DOHH2 (cell line): ENCODE measurements at regions not wholly inside any gene's neighbourhood (a gene's known extent, or its start where the extent isn't known, plus 50 kb on each side); places are given as distances from the start of the nearest gene placed in this dataset.

Source experiments
- H3F3A ChIP-seq: fragments of 200-600 bp; sonication (generic), shearing (Covaris generic); 2 replicates; pipeline ENCODE4 v1.6.0; 2016; ENCODE audit warnings: antibody characterized with exemption, mild to moderate bottlenecking; ENCODE audit not compliant: control insufficient read depth, insufficient read depth
- H3K27ac ChIP-seq: fragments of 200-600 bp; sonication (generic); 2 replicates; pipeline ENCODE4 v1.5.1; 2014; ENCODE audit warnings: low read depth, mild to moderate bottlenecking, low read length, moderate library complexity
- H3K27me3 ChIP-seq: fragments of 200-600 bp; sonication (generic); 2 replicates; pipeline ENCODE4 v1.6.1; 2014; ENCODE audit warnings: mild to moderate bottlenecking, low read length, mixed read lengths; ENCODE audit not compliant: control insufficient read depth
- H3K36me3 ChIP-seq: fragments of 200-600 bp; sonication (generic); 2 replicates; pipeline ENCODE4 v1.6.1; 2014; ENCODE audit warnings: mild to moderate bottlenecking, low read length, moderate library complexity, mixed read lengths; ENCODE audit not compliant: control insufficient read depth
- H3K4me1 ChIP-seq: fragments of 200-600 bp; sonication (generic); 2 replicates; pipeline ENCODE4 v1.6.1; 2014; ENCODE audit warnings: mild to moderate bottlenecking, low read length, mixed read lengths; ENCODE audit not compliant: control insufficient read depth
- H3K4me2 ChIP-seq: fragments of 200-600 bp; sonication (generic); 2 replicates; pipeline ENCODE4 v1.6.0; 2014; ENCODE audit warnings: mild to moderate bottlenecking, low read length, moderate library complexity
- H3K4me3 ChIP-seq: fragments of 200-600 bp; sonication (generic); 2 replicates; pipeline ENCODE4 v1.5.1; 2014; ENCODE audit warnings: mild to moderate bottlenecking, low read length, mixed read lengths
- H3K79me2 ChIP-seq: fragments of 200-600 bp; sonication (generic); 2 replicates; pipeline ENCODE4 v1.6.1; 2014; ENCODE audit warnings: mild to moderate bottlenecking, low read length, mixed read lengths; ENCODE audit not compliant: control insufficient read depth
- H3K9me2 ChIP-seq: fragments of 200-600 bp; sonication (generic); replicated peaks from 2 replicates; pipeline ENCODE4 v1.6.1; 2014; ENCODE audit warnings: mild to moderate bottlenecking, low read length, mixed read lengths; ENCODE audit not compliant: control insufficient read depth
- H3K9me3 ChIP-seq: fragments of 200-600 bp; sonication (generic); 2 replicates; pipeline ENCODE4 v1.6.1; 2014; ENCODE audit warnings: antibody characterized with exemption, low read length, mixed read lengths; ENCODE audit not compliant: control insufficient read depth, insufficient read depth
- H4K20me1 ChIP-seq: fragments of 200-600 bp; sonication (generic); 2 replicates; pipeline ENCODE4 v1.6.0; 2014; ENCODE audit warnings: low read depth, mild to moderate bottlenecking, antibody characterized with exemption, low read length, moderate library complexity; ENCODE audit not compliant: control insufficient read depth, insufficient read depth
- EZH2phosphoT487 ChIP-seq: fragments of 200-600 bp; sonication (generic); IDR thresholded peaks from 2 replicates; pipeline ENCODE4 v1.6.1; 2017; ENCODE audit warnings: borderline replicate concordance, mild to moderate bottlenecking, antibody characterized with exemption, low read length, moderate library complexity, mixed read lengths
- TF ChIP-seq, protein P1 (sequence below): fragments of 200-600 bp; sonication (generic); IDR thresholded peaks from one replicate; pipeline ENCODE4 v1.5.1; 2014; ENCODE audit warnings: antibody characterized with exemption, mild to moderate bottlenecking, low read depth, low read length; ENCODE audit not compliant: poor library complexity, severe bottlenecking

DNA sequence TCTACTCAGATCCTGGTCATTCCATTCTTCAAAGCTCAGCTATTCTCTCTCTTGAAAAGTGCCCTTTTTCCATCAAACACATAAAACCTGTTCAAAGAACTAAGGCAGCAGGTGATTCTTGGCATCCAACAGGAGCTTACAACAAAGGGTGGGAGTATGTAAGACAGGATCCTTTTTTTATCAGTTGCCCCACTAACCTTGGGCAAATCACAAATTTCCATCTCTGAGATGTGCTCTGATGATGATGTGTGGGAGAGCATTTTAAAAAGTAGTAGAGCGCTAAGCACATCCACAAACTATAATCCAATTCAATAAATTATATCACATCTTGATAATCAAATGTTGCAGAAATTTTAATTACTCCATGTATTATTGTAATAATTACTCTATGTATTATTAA lies 53.7 kb upstream of the FDX1 start:
- H3K4me3 ChIP-seq = no peak overlapping the region
- H4K20me1 ChIP-seq = no peaks in the 10 kb centered on the region
- H3K9me2 ChIP-seq = no peaks in the 10 kb centered on the region
- peaks cover 11% of the 10 kb centered on the region for H3K27me3 ChIP-seq
- H3F3A ChIP-seq = no peaks in the 10 kb centered on the region
- peaks cover 3% of the 10 kb centered on the region; the same call in 1 of the 2 replicates for H3K4me1 ChIP-seq
- H3K79me2 ChIP-seq = no peaks in the 10 kb centered on the region
- no peaks in the 10 kb centered on the region for H3K36me3 ChIP-seq
- no peak overlapping the region for H3K4me2 ChIP-seq
- TF ChIP-seq, protein P1, sequence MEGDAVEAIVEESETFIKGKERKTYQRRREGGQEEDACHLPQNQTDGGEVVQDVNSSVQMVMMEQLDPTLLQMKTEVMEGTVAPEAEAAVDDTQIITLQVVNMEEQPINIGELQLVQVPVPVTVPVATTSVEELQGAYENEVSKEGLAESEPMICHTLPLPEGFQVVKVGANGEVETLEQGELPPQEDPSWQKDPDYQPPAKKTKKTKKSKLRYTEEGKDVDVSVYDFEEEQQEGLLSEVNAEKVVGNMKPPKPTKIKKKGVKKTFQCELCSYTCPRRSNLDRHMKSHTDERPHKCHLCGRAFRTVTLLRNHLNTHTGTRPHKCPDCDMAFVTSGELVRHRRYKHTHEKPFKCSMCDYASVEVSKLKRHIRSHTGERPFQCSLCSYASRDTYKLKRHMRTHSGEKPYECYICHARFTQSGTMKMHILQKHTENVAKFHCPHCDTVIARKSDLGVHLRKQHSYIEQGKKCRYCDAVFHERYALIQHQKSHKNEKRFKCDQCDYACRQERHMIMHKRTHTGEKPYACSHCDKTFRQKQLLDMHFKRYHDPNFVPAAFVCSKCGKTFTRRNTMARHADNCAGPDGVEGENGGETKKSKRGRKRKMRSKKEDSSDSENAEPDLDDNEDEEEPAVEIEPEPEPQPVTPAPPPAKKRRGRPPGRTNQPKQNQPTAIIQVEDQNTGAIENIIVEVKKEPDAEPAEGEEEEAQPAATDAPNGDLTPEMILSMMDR = no peak
- no peak for TF ChIP-seq EZH2phosphoT487
- no peak overlapping the region for H3K27ac ChIP-seq
- H3K9me3 ChIP-seq = no peaks in the 10 kb centered on the region

DNA sequence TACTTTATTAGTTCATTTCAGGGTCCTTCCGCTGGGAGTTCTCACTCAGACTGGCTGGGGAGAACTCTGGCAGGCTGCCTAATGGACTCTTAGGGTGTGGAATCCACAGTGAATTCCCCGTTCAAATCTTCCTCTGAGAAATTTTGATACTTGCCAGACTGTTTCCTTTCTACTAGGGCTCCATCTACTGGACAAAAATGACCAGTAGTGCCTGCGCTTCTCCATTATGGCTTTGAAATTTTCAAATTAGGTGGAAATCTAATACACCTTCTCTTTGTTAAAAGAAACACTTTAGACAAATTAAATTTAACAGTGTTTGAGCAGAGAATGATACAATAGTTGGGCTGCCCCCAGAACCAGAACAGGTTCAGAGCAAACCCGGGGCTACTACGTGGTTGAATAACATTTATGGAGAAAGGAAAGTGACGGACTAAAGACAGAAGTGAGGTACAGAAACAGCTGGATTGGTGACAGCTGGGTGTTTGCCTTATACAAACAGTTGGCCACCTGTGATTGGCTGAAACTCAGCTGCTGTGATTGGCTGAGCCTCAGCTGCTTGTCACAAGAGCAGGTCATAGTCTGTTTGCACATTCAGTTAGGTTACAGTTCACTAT lies 52.9 kb upstream of the FDX1 start:
- Histone ChIP-seq H4K20me1 (no peaks in the 10 kb centered on the region), H3F3A (no peaks in the 10 kb centered on the region), H3K79me2 (no peaks in the 10 kb centered on the region), H3K4me2 (0 out of 2 replicates have a peak overlapping the region, but pooled peaks have one; percentile 7), H3K27me3 (peaks cover 11% of the 10 kb centered on the region), H3K4me3 (no peak overlapping the region; the same call in 1 of the 2 replicates), H3K9me3 (no peaks in the 10 kb centered on the region), H3K27ac (no peak overlapping the region), H3K4me1 (peaks cover 3% of the 10 kb centered on the region; the same call in 1 of the 2 replicates), H3K9me2 (no peaks in the 10 kb centered on the region), H3K36me3 (no peaks in the 10 kb centered on the region)
- TF ChIP-seq EZH2phosphoT487 = no peak
- TF ChIP-seq, protein P1 = peak; percentile 89

DNA sequence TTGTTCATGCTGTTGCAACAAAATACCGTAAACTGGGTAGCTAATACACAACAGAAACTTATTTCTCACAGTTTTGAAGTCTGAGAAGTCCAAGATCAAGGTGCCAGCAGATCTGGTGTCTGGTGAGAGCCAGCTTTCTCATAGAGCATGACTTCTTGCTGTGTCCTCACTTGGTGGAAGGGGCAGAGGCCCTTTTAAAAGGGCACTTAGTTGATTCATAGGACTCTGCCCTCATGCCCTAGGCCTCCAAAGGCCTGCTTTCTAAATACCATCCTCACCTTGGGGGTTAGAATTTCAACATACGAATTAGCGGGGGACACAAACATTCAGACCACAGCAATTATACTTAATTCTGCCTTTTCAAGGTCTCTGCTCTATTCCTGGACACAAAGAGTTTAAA lies 52.3 kb upstream of the FDX1 start:
- peaks cover 3% of the 10 kb centered on the region; the same call in 1 of the 2 replicates for H3K4me1 ChIP-seq
- no peaks in the 10 kb centered on the region for H3F3A ChIP-seq
- no peaks in the 10 kb centered on the region for H3K9me3 ChIP-seq
- H3K4me3 ChIP-seq = no peak overlapping the region
- no peaks in the 10 kb centered on the region for H3K79me2 ChIP-seq
- H3K9me2 ChIP-seq = no peaks in the 10 kb centered on the region
- no peaks in the 10 kb centered on the region for H4K20me1 ChIP-seq
- H3K27me3 ChIP-seq = peaks cover 11% of the 10 kb centered on the region
- H3K4me2 ChIP-seq = no peak overlapping the region
- H3K27ac ChIP-seq = no peak overlapping the region
- no peaks in the 10 kb centered on the region for H3K36me3 ChIP-seq
- TF ChIP-seq EZH2phosphoT487 = no peak
- TF ChIP-seq, protein P1 = no peak
